Liver (tissue), 8 donors: ENCODE measurements at regions not wholly inside any gene's neighbourhood (a gene's known extent, or its start where the extent isn't known, plus 50 kb on each side); places are given as distances from the start of the nearest gene placed in this dataset.
A peak's percentile ranks its signal among the peaks of the same experiment; 100 is the strongest.

Source experiments
- DNase-seq: peaks from one replicate; pipeline ENCODE4 v3.0.0-alpha.2; 2017; ENCODE audit warnings: low spot score
- H3K27ac ChIP-seq, 2 donors: one replicate each; pipeline ENCODE4 v1.7.0; 2013; ENCODE audit warnings: inconsistent platforms in 2 of 2, low read length in 2 of 2, control low read depth in 1 of 2, low read depth in 1 of 2, mild to moderate bottlenecking in 1 of 2
- H3K27me3 ChIP-seq, 4 donors: one replicate each; pipeline versions ENCODE4 v1.6.1 to v1.7.0; 2013; ENCODE audit warnings: low read length in 3 of 4, inconsistent platforms in 1 of 4, mild to moderate bottlenecking in 1 of 4, moderate library complexity in 1 of 4; ENCODE audit not compliant: control insufficient read depth in 4 of 4, insufficient read depth in 4 of 4
- H3K36me3 ChIP-seq, 4 donors: one replicate each; pipeline versions ENCODE4 v1.6.1 to v1.7.0; 2013; ENCODE audit warnings: low read length in 3 of 4, mild to moderate bottlenecking in 3 of 4, low read depth in 1 of 4, moderate library complexity in 1 of 4; ENCODE audit not compliant: control insufficient read depth in 4 of 4, insufficient read depth in 3 of 4
- H3K4me1 ChIP-seq, 4 donors: one replicate each; pipeline versions ENCODE4 v1.6.1 to v1.7.0; 2013; ENCODE audit warnings: low read length in 3 of 4, mild to moderate bottlenecking in 3 of 4, moderate library complexity in 1 of 4; ENCODE audit not compliant: control insufficient read depth in 4 of 4, insufficient read depth in 4 of 4
- H3K4me3 ChIP-seq, 3 donors: one replicate each; pipeline versions ENCODE4 v1.6.1 to v1.7.0; 2013; ENCODE audit warnings: low read length in 3 of 3, control low read depth in 1 of 3, low read depth in 1 of 3, mild to moderate bottlenecking in 1 of 3
- H3K9ac ChIP-seq, 2 donors: one replicate each; pipeline ENCODE4 v1.7.0; 2013; ENCODE audit warnings: low read length in 2 of 2, mild to moderate bottlenecking in 2 of 2, moderate library complexity in 2 of 2, control low read depth in 1 of 2, low read depth in 1 of 2
- H3K9me3 ChIP-seq, 4 donors: one replicate each; pipeline versions ENCODE4 v1.6.1 to v1.7.0; 2013; ENCODE audit warnings: low read length in 3 of 4; ENCODE audit not compliant: control insufficient read depth in 4 of 4
- ATF3 ChIP-seq: IDR thresholded peaks from 2 replicates; pipeline ENCODE4 v1.6.1; 2016; ENCODE audit warnings: antibody characterized with exemption
- CTCF ChIP-seq: fragments of 150-350 bp; IDR thresholded peaks from 2 replicates; pipeline ENCODE4 v1.5.1; 2017; ENCODE audit warnings: improper control_type of control experiment, low read depth, low read length; ENCODE audit not compliant: missing input control
- EGR1 ChIP-seq, 2 donors: IDR thresholded peaks; 2 replicates each; pipeline ENCODE4 v1.6.1; 2016 to 2018; ENCODE audit warnings: antibody characterized with exemption in 2 of 2, low read depth in 2 of 2
- FOXA1 ChIP-seq: IDR thresholded peaks from 2 replicates; pipeline ENCODE4 v1.6.1; 2016; ENCODE audit warnings: antibody characterized with exemption
- GABPA ChIP-seq, 2 donors: IDR thresholded peaks in 1 of 2; conservative IDR thresholded peaks in 1 of 2; 2 replicates each; pipeline ENCODE4 v1.6.1; 2016; ENCODE audit warnings: antibody characterized with exemption in 2 of 2, mild to moderate bottlenecking in 1 of 2, moderate library complexity in 1 of 2
- HNF4A ChIP-seq, 2 donors: conservative IDR thresholded peaks; 2 replicates each; pipeline ENCODE4 v1.6.1; 2016; ENCODE audit warnings: antibody characterized with exemption in 2 of 2, mild to moderate bottlenecking in 2 of 2
- HNF4G ChIP-seq: IDR thresholded peaks from 2 replicates; pipeline ENCODE4 v1.6.1; 2016; ENCODE audit warnings: antibody characterized with exemption
- JUND ChIP-seq, 2 donors: IDR thresholded peaks; 2 replicates each; pipeline ENCODE4 v1.6.1; 2016; ENCODE audit warnings: antibody characterized with exemption in 2 of 2
- MAX ChIP-seq: IDR thresholded peaks from 2 replicates; pipeline ENCODE4 v1.6.1; 2016; ENCODE audit warnings: antibody characterized with exemption
- NR2F2 ChIP-seq: IDR thresholded peaks from 2 replicates; pipeline ENCODE4 v1.6.1; 2016; ENCODE audit warnings: antibody characterized with exemption
- RAD21 ChIP-seq, 2 donors: IDR thresholded peaks; 2 replicates each; pipeline ENCODE4 v1.6.1; 2016; ENCODE audit warnings: antibody characterized with exemption in 2 of 2, mild to moderate bottlenecking in 2 of 2
- RXRA ChIP-seq, 2 donors: IDR thresholded peaks; 2 replicates each; pipeline ENCODE4 v1.6.1; 2017 to 2018; ENCODE audit warnings: antibody characterized with exemption in 2 of 2, mild to moderate bottlenecking in 1 of 2
- SP1 ChIP-seq: IDR thresholded peaks from 2 replicates; pipeline ENCODE4 v1.6.1; 2018; ENCODE audit warnings: antibody characterized with exemption, mild to moderate bottlenecking
- TAF1 ChIP-seq: conservative IDR thresholded peaks from 2 replicates; pipeline ENCODE4 v1.6.1; 2016; ENCODE audit warnings: antibody characterized with exemption, mild to moderate bottlenecking
- YY1 ChIP-seq: IDR thresholded peaks from 2 replicates; pipeline ENCODE4 v1.6.1; 2016; ENCODE audit warnings: antibody characterized with exemption, mild to moderate bottlenecking
- ZBTB33 ChIP-seq: IDR thresholded peaks from 2 replicates; pipeline ENCODE4 v1.6.1; 2016; ENCODE audit warnings: antibody characterized with exemption
- WGBS: extraction: QIAGEN DNeasy Blood & Tissue Kit; methylation state at CpG from one replicate; pipeline ENCODE4 v1.1.7; 2013; 5-methylcytosine and 5-hydroxymethylcytosine counted together
- donor health status: healthy.
- donor health status: healthy.
- donor health status: healthy.
- donor health status: healthy.
- donor health status: healthy.

GRCh38 chr17:68197091-68197996 is 50.5 kb upstream of the AMZ2 start:
- Histone ChIP-seq H3K27me3 (peaks cover 3 to 20% (median 11%) of the 10 kb centered on the region in 4 donors), H3K27ac (no peak overlapping the region), H3K9ac (no peak overlapping the region), H3K4me3 (peak overlapping the region in 1 of 3 donors; percentile 28), H3K4me1 (peaks cover 23 to 44% (median 34%) of the 10 kb centered on the region in 4 donors), H3K9me3 (no peaks in the 10 kb centered on the region), H3K36me3 (no peaks in the 10 kb centered on the region)
- 3% methylated on average over 53 of the region's 53 CpGs for WGBS
- TF ChIP-seq MAX (no peak), ATF3 (no peak), EGR1 (IDR thresholded peaks at IDR 0.05; ENCODE audit: low read depth in 2 of 2) (no peak), YY1 (no peak), NR2F2 (no peak), GABPA (IDR thresholded peaks at IDR 0.05 in 1 of 2, conservative IDR thresholded peaks at IDR 0.05 in 1 of 2) (no peak), ZBTB33 (no peak), FOXA1 (no peak), SP1 (no peak), TAF1 (no peak), HNF4G (no peak), CTCF (no peak), RAD21 (IDR thresholded peaks at IDR 0.05) (no peak)
- DNase-seq, result no peak

- no peak overlapping the region for H3K9ac ChIP-seq
- peak overlapping the region in 1 of 3 donors; percentile 44 for H3K4me3 ChIP-seq
- no peaks in the 10 kb centered on the region for H3K9me3 ChIP-seq
- 8% methylated on average over 61 of the region's 61 CpGs for WGBS
- DNase-seq, result no peak
- peaks cover 23 to 44% (median 34%) of the 10 kb centered on the region in 4 donors for H3K4me1 ChIP-seq
- peaks cover 3 to 20% (median 11%) of the 10 kb centered on the region in 4 donors for H3K27me3 ChIP-seq
- H3K36me3 ChIP-seq, result no peaks in the 10 kb centered on the region
- no peak overlapping the region for H3K27ac ChIP-seq
- TF ChIP-seq SP1 (no peak), GABPA (IDR thresholded peaks at IDR 0.05 in 1 of 2, conservative IDR thresholded peaks at IDR 0.05 in 1 of 2) (no peak), RAD21 (IDR thresholded peaks at IDR 0.05) (no peak), CTCF (no peak), TAF1 (no peak), HNF4G (no peak), ZBTB33 (no peak), YY1 (no peak), FOXA1 (no peak), MAX (no peak), ATF3 (no peak), HNF4A (conservative IDR thresholded peaks at IDR 0.05) (no peak), RXRA (IDR thresholded peaks at IDR 0.05) (no peak), JUND (IDR thresholded peaks at IDR 0.05) (no peak)
Measured at GRCh38 chr17:68197997-68198930, 49.6 kb upstream of the AMZ2 start.
